SHP77 (cell line): ENCODE measurements at regions not wholly inside any gene's neighbourhood (a gene's known extent, or its start where the extent isn't known, plus 50 kb on each side); places are given as distances from the start of the nearest gene placed in this dataset.
A peak's percentile ranks its signal among the peaks of the same experiment; 100 is the strongest.

ENCODE experiments used
- DNase-seq, 2 experiments: peaks; one replicate each; lab custom pipeline; 2025; lab: John Stamatoyannopoulos, UW

DNA sequence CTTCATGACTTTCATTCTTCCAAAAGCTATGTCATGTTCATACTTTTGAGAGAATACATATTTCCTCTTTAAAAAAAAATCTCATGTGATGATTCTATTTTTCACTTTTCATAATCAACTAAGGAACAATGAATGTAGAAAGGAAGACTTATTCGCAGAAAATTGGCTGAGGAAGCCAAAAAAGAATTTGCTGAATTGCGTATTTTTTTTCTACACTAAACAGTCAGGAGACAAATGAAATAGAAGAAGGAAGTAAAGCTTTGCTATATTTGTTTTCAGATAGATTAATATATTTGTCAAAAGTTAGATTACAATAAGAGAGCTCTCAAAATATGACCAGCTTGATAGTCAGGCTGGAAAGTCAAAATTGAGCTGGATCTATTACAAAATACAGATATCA lies 504.2 kb downstream of the ANXA1 start:
- no peak for DNase-seq

GRCh38 chr9:73665253-73665652 lies 513.6 kb downstream of the ANXA1 start:
- no peak for DNase-seq

DNA sequence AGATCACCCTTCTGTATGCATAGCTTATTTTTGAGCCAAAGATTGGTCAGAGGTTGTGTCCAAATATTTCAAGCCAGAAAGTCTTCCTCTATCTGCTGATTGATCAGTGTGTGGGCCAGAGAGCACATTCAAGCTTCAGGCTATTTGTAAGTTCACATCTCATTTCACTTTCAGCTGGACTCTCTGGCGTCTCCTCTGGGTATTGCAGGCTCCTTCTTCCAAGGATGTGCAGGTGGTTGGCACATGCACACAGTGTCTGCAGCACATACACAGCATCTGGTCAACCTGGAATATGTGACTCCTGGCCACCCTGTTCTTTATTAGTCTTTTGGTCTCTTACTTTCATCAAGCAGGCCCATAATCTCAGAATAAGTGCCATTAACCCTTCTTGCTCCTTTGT lies 516.1 kb downstream of the ANXA1 start:
- DNase-seq, result no peak

DNA sequence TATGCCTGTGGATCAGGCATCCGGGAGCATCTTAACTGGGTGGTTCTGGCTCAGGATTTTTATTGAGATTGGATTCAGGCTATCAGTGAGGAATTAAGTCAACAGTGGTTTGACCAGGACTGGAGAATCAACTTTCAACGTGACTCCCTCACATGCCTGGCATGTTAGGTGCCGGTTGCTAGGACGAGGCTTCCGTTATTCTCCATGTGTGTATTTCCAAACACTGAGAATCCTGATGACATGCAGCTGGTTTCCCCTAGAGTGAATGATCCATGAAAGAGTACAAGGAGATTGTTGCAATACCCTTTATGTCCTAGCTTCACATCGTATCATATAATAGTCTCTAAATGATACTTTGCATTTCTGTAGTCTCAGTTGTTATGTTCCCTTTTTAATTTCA lies 529.2 kb downstream of the ANXA1 start:
- DNase-seq, result peak; percentile 37 to 48

GRCh38 chr9:73682789-73683188 lies 531.1 kb downstream of the ANXA1 start:
- no peak for DNase-seq

GRCh38 chr9:73683862-73684591 lies 532.4 kb downstream of the ANXA1 start:
- peak; percentile 15 to 22 for DNase-seq

GRCh38 chr9:73684601-73685000 lies 532.9 kb downstream of the ANXA1 start:
- DNase-seq, result no peak

- no peak for DNase-seq
These were observed 534.1 kb downstream of the ANXA1 start for GRCh38 chr9:73685786-73686185.

DNA sequence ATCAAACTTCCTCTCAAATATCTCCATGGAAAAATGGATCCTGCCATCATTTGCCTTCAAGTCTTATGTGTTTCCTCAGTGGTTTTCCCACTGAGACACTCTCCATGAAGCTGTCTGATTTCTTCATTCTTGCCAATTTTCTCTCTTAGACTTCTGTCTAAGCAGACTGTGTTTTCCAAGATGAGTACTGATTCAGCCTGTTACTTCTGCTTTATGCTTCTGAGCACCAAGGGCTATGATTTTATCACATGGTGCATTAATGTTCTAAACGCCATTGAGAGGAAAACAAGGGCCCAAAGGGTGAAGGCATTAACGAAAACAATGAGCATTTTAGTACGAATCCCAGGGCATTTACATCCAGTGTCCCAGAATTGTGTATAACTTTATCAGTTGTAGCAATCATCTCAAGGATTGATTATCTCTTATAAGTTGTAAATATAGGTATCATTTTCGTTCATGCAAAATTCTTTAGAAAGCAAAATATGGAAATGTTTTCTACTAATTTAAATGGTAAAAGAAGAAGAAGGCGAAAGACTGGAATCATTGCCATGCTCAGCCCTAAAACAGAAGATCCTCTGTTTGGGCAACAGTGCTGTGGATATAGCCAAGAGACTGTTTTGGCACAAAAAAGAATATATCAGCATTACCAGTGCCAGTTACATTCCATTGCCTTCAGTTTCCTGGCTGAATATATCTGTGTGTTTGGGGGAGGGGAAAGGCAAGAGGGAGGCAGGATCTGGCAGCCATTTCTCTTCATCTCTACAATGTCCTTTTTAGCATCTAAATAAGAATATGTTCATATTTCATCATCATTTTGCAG lies 537.6 kb downstream of the ANXA1 start:
- DNase-seq, result no peak

DNA sequence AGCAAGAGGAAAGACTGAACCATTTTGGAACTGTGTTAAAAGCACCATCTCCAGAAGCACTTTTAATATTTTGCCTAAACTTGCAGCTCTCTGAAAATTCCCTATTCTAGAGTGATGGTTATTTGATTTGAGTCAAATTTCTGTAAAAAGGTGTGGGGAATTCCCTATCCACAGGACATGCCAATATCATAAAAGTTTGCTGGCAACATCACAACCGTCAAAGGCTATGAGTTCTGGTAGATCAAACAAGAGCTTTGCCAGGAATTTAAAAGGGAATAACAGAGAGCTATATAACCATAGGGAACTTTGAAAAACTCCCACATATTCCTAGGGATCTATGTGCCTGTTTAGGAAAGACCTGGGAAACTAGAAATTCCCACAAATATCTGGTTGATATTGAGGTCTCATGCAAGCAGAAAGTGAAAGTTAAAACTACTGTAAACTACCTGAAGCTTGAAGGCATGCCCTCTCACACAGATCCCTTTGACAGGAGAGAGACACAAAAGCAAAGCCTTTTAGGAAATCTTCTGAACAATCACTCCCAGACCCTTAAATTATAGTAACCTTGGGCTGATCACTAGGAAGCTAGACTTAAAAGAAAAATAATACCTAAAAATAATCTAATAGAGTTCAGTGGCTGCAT lies 549.9 kb downstream of the ANXA1 start:
- DNase-seq, result no peak

- no peak for DNase-seq
These were observed 562.6 kb downstream of the ANXA1 start for GRCh38 chr9:73714294-73714693.

DNA sequence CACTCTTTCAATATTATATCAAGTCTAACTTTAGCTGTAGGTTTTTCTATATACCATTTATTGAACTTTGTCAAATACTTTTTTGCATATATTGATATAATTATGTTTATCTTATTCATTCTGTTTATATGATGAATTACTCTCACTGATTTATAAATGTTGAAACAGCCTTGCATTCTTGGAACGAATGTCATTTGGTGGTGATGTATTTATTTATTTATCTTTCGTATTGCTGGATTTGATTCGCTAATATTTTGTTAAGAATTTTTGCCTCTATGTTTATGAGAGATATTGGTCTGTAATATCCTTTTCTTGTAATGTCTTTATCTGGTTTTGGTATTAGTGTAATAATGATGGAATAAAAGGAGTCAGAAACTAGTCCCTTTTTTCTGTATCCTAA lies 563.9 kb downstream of the ANXA1 start:
- DNase-seq, result no peak

GRCh38 chr9:73719660-73720059 lies 568.0 kb downstream of the ANXA1 start:
- DNase-seq, result no peak

DNA sequence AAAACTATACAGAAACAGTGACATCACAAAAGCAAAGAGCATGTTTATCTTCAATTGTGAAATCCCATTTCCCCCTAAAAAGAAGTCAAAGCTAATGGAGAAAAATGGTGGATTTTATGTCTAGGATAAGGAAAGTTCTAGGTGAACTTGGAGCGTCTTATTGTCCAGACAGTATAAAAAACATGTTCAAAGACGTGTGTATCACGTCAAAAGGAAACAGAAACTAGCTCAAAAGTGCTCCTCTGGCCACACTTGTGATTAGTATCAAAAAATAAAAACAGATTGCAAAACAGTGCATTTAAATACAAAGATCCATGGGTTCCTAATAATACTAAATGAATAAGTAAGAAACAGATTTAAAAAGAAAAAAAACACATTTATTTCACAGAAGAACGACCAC lies 568.9 kb downstream of the ANXA1 start:
- no peak for DNase-seq

GRCh38 chr9:73736270-73736669 lies 584.6 kb downstream of the ANXA1 start:
- no peak for DNase-seq

- DNase-seq, result no peak
These were observed 587.3 kb downstream of the ANXA1 start for GRCh38 chr9:73738741-73739530.

GRCh38 chr9:73741316-73741715 lies 589.7 kb downstream of the ANXA1 start:
- no peak for DNase-seq

- DNase-seq, result no peak
These were observed 590.7 kb downstream of the ANXA1 start for GRCh38 chr9:73742412-73742811.

DNA sequence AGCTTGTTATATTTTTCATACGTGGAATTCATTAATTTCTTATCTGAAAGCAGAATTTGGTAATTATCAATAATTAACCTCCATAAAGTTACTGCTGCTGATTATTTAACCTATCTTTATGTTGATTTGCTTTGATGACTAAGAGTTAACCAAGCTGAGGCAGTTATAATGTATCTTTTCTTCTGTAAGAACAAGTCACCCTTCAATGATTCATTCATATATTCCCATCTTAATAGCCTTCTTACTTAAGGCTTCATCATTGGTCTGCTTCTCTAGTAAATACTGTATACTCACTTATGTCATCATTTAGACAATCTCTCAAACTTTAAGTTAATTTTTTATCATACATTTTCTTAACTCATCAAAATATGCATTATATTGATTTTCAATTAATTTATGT lies 592.2 kb downstream of the ANXA1 start:
- DNase-seq, result no peak

GRCh38 chr9:73745598-73745997 lies 593.9 kb downstream of the ANXA1 start:
- no peak for DNase-seq

GRCh38 chr9:73753171-73753570 lies 601.5 kb downstream of the ANXA1 start:
- DNase-seq, result no peak

DNA sequence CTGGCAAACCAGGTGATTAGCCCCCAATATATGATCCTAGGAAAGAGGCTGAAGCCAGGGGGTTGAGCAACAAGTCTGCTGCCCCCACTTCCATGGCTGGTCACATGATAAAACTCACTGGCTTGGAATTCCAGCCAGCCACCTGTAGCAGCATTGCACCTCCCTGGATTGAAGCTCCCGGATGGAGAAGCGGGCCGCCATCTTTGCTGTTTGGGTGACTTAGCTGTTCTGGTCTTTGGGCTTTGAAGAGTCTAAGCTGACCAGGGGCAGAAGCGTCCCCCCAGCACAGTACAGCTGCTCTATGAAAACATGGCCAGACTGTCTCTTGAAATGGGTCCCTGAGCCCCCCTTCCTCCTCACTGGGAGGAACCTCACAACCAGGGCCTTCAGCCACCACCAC lies 610.2 kb downstream of the ANXA1 start:
- no peak for DNase-seq
